NOMO-1 treated with dmso at 0.1 percent for 144 hours (cell line): ENCODE measurements at regions not wholly inside any gene's neighbourhood (a gene's known extent, or its start where the extent isn't known, plus 50 kb on each side); places are given as distances from the start of the nearest gene placed in this dataset.
"Not testable (repeated sequence)": the region's sequence is repeated elsewhere in the genome, so short reads cannot be mapped to it uniquely, and the experiment has no call there.

Experiments
- DNase-seq: peaks from one replicate; lab custom pipeline; 2025; ENCODE audit not compliant: unreplicated experiment; lab: John Stamatoyannopoulos, UW

DNA sequence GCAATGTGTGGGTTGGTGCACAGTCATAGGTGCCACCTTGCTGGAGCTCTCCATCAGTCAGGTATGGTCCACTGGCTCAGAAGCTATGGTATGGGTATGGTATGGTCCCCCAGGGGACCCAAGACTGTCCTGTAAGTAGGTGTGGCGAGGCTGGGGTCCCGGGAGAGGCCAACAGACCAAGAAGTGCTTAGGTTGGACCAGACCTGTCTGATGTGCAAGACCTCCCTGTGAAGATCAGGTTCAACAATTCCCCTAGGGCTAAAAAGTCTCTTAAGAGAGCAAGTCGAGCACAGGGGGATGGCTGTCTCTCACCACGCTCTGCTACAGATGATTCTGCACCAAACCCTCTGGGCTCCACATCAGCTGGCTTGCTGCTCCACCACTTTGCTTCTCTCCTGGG is 1145.0 kb downstream of the RPA4 start:
- DNase-seq, result no peak

DNA sequence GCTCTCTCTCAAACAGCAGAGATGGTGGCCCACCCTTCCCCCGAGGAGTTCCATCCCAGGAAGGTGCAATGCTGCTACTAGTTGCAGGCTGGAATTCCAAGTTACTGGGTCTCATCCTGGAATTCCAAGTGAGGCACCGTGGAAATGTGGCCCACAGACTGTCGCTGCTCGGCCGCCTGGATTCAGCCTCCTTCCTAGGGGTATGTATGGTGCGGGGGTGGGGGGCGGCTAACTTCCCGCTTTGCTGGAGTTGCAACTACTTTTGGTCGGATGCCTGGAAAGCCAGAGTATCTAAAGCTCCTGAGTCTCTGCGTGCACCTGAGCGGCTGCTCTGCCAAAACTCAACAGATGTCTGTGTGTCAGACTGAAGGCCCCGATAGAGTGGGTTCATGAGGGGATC is 1146.2 kb downstream of the RPA4 start:
- no peak for DNase-seq

DNA sequence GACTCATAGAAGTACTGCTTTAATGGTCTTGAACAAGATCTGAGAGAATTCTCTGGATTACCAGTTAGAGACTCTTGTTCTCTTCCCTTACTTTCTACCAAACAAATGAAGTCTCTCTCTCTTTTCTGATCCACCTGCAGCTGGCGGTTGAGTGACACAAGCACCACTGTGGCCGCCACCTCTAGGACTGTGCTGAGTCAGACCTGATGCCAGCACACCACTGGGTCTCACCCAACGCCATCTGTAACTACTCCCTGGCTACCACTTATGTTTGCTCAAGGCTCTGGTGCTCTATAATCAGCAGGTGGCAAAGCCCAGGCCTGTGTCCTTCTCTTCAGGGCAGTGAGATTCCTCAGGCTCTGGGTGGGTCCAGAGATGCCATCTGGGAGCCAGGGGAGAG is 1173.5 kb downstream of the RPA4 start:
- DNase-seq, result no peak

DNA sequence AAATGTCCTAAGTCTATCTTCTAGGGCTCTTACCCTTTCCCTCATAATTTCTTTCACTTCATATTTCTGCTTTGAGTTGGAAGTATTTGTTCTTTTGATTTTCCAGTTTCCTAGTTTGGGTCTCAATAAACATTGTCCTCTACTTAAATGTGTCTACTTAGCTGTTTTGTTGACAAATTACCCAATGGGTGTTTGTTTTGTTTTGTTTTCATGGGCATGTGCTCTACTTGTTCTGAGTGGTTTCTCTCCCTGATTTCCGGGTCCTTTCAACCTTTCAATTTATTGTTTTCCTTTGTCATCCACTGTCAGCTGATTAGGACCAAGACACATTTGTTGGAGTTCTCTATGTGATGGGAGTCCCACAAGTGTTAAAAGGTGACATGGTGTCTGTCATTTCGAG is 1181.4 kb downstream of the RPA4 start:
- no peak for DNase-seq

DNA sequence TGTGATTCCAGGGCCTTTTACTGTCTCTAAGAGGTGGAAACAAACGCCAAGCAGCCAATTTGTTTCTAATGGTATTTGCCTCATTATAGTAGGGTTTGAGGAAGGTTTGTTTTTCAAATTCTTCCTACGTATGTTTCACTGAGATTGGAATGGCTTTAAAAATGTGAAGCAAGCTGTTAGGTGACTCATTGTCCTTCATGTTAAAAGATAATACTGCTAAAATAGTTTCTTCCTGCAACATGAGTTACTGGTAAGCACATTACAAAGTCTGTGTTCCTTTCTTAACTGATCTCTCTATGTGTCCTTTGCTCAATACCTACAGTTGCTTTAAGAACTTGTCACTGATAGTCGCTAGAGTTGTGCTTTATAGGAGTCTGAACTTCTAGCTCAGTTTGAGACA is 1183.9 kb downstream of the RPA4 start:
- no peak for DNase-seq

DNA sequence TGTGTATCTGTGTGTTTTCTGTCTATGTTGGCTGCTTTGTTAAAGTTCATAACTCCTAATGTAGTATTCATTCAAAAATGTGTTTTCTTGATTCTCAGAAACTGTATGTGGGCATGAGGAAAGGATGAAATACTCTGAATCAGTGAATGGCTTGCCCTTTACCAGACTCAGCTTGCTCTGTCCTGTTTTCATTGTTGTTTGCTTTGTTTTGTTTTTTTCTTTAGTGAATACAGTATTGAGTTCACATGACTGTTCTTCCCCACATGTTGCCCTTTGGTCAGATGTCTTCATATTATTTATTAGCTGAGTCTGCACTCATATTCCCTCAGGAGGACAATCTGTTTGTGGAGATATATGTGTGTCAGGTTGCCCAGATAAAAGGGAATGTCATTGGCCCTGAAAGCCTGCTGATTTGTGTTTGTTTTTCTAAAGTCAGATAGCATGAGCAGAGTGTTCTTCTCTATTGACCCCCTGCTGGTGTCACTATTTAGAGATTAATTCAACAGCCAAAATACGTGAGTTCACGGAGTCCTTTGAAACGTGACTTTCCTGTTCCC is 1184.4 kb downstream of the RPA4 start:
- no peak for DNase-seq

DNA sequence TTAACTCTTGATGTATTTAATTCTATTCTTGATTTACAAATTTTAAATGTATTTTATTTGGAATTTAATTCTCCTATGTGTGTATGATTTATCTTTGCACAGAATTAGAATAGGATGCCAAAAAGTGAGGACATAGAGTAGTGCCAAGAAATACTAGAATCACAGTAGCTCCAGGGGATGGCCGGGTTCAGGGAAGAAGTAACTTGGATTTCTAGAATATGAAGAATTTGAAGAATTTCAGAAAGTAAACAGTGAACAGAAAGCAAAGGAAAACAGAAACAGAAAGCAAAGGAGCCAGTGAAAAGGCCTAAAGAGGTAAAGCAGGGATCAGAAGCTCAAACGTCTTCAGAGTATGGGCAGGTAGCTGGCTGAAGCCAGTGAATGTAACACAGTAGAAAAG is 1187.6 kb downstream of the RPA4 start:
- DNase-seq, result no peak

DNA sequence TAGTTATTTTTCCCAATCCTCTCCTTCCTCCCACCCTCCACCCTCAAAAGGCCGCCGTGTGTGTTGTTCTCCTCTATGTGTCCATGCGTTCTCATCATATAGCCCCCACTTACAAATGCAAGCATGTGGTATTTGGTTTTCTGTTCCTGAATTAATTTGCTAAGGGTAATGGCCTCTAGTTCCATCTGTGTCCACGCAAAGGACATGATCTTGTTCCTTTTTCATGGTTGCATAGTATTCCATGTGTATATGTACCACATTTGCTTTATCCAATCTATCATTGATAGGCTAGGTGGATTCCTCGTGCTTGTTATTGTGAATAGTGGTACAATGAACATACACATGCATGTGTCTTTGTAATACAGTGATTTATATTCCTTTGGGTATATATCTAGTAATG is 1193.7 kb downstream of the RPA4 start:
- DNase-seq, result no peak

DNA sequence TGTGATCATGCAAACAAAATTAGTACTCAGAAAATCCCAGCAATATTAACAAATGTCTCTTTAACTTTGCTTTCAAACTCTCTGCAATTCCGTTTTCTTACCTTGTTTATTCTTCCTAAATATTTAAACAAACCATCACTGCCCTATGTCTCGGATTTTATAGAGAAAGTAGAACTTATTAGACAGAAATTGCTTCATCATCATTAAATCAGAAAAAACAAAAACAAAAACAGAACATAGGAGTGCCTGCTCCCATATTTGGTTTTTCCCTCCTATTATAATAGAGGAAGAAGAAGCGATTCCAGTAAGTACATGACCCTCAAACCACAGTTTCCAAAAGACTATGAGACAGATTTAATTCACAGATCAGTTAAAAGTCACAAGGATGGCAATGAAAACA is 1228.0 kb downstream of the RPA4 start:
- DNase-seq, result no peak

DNA sequence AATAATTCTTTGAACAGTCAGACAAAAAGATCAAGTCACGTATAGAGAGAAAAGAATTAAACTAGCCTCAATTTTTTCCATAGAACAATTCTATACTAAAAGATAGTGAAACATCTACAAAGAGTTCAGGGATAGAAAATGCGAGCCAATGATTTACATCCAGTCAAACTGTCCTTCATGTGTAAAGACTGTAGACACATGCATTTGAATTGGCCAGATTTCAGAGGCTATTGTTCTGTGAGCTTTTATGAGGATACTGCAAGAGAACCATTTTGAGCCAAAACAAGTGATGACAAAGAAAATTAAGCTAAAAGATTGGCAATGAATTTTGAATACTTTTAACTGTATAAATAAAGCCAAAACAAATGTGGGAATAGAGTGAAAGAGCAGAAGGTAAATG is 1230.3 kb downstream of the RPA4 start:
- no peak for DNase-seq

DNA sequence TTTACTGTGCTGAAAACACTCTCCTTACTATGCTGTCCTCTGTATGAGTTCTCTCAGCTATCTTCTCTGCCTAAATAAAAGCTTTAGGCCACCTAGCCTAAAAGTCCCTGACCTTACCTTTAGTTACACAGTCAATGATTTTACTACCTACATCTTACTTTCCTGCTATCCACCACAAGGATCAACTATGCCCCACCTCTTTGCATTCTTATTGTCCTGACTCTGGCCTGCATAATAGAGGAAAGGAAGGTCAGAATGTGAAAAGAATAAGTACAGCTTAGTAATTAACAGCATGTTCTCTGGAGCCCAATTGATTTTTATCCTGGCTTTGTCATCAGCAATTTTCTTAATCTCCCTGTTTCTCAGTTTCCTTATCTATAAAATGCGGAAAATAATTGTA is 1257.8 kb downstream of the RPA4 start:
- no peak for DNase-seq

DNA sequence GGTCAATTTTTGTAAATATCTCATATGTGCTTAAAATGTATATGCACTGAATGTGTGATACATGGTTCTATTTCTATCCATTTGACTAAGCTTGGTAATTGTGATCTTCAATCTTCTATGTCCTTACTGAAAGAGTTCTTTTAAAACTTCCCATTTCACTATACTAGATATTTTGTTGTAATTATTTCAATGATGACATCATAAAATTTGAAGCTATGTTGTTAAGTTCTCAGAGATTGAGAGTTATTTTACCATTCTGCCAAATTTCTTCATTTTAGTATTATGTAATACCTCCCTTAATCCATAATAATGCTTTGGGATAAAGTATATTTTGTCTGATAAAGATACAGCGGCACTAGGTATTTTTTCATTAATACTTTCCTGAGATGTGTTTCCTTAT is 1307.3 kb downstream of the RPA4 start:
- no peak for DNase-seq

DNA sequence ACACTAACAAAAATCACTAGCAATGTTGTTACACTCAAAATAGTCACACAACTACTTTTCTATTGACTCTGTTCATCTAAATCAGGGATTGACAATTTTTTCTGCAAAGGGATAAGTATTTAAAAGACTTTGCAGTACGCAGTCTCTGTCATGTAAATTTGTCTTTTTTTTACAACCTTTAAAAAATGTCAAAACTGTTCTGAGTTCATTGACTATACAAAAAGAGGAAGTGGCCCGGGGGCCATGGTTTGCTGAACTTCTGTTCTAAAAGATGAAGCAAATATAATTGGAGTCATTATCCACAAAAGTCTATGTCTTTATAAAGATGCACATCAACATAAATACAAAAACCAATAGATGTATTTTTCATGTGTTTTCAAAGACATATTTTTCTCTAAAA is 1310.3 kb downstream of the RPA4 start:
- no peak for DNase-seq

DNA sequence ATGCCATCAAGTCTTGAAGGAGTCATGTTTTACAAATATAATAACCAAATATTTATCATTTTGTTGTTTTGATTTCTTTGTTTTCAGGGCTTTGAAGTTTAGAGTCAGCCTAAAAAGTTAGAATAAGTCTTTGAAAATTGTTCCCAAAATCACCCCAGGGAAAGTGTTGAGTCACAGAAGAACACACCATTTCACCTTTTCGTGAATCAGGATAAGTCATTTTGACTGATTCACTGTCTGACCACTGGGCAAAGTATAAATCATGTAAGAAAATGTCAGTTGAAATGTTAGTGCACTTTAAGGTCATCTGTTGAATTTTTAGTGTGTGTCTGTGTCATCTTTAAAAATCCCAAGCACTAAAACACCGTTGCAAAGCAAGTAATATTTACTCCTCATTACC is 1320.1 kb downstream of the RPA4 start:
- no peak for DNase-seq

DNA sequence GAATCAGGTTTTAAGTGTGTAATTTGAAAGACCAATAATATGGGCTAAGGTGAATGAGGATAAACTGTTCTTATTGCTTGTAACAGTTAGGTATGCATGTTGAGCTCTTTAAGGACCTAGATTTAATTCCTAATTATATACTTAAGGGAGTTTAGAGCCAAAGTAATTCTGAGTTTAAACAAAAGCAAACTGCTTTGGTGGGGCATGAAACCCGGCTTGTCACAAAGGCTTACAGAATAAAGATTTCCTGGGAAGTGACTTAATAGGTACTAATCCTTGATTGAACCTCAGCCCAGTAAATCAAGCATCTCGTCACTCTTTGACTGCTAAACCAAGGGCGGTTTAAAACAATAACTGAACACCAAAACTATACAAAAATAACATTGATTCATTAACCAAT is 1324.2 kb downstream of the RPA4 start:
- no peak for DNase-seq

DNA sequence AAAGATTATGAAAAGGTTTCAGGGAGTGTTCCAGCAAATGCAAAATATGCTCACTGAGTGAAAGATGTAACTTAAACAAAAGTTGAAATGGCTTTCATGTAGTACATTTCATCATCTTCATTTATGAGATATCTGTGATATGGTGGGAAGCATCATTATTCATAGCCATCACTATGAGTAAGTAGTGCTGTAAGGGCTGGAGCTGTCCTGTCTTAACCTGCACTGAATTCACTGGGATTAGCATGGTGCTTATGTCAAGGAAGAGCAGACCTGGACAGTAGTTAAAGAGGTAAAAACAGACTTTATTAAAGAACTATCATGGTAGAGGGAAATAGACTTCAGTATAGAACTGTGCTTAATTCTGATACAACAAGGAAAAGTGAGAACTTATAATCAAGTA is 1347.3 kb downstream of the RPA4 start:
- no peak for DNase-seq

DNA sequence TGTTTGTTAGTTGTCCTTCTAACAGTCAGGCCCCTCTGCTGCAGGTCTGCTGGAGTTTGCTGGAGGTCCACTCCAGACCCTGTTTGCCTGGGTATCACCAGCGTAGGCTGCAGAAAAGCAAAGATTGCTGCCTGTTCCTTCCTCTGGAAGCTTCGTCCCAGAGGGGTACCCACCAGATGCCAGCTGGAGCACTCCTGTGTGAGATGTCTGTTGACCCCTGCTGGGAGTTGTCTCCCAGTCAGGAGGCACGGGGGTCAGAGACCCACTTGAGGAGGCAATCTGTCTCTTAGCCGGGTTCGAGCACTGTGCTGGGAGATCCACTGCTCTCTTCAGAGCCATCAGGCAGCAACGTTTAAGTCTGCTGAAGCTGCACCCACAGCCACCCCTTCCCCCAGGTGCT is 1356.4 kb downstream of the RPA4 start:
- not testable (repeated sequence) for DNase-seq

DNA sequence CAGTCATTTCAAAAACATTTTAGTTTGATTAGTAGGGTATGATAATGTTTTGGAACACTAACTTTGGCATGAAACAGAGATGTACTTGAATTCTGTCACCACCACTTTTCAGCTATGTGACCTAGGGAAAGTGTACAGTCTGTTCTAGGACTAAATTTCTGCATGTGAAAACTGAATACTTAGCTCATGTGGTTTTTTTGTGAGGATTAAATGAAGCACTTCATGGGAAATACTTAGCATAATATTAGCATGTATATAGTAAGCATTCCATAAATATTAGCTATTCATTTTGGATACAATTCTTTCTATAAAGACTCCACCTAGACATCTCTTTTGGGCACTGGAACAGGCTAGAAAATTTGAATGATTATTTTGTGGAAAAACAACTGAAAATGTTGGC is 1379.4 kb downstream of the RPA4 start:
- DNase-seq, result no peak

DNA sequence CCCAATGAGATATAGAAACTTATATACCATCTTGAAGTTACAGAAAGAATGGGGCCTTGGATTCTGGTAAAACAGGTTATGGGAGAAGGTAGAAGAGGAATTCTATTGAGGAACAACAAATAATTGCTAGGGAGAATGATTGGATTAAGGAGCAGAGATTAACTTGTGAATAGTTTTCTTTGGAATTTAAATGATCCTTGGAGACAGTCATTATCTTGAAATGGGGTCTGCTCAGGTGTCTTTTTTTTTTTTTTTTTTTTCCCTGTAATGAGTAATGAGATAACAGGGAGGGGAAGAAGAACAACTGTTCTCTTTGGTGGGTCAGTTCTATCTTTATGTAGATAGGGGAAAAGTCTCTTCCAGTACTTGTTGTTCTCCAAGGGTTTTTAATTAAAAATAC is 1406.0 kb downstream of the RPA4 start:
- no peak for DNase-seq

DNA sequence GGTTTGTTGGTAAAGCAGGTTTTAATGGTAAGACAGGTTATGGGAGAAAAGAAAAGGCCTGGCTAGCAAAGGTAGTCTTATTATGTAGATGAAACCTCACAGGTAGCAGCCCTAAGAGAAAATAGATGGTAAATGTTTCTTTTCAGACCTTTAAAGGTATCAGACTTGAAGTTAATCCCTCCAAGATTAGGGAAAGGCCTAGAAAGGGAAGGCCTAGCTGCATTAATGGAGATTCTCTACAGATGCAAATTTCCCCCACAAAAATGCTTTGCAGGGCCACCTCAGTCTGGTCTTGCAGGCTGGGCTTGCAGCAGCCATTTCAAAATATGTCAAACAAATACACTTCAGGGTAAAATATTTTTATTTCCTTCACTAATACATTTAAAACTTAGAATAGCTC is 1410.6 kb downstream of the RPA4 start:
- no peak for DNase-seq

DNA sequence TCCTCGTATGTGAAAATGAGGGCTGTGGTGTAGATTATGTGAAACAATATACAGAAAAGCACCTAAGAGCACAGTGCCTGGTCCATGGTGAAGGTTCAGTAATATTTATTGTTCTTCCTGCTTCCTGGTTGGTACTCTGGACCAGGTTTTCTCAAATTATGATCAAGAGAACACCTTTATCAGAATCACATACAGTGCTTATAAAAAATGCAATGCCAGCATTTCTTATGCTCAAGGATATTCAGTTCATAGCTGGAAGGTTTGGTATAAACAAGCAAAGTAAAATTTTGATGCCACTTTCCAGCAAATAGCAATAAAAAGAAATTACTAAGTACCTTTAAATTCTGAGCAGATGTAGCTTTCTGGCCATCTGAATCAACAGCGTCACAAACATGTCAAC is 1412.4 kb downstream of the RPA4 start:
- no peak for DNase-seq

DNA sequence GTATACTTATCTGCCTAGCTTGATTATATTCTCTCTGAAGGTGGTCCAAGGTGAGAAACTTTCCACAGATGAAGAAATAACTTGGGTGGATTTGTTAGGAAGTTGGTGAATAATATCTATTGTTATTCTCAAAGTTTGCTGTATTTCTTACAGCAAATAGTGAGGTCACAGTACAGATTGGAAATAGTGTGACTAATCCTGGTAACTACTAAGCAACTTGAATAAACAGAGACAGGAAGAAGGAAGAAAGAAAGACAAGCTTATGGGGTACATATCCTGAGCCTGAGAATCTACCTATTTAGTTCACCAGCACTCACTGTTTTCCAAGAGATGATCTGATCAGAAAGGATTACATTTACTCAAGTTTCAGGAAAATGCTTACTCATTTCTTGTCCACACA is 1416.1 kb downstream of the RPA4 start:
- no peak for DNase-seq

DNA sequence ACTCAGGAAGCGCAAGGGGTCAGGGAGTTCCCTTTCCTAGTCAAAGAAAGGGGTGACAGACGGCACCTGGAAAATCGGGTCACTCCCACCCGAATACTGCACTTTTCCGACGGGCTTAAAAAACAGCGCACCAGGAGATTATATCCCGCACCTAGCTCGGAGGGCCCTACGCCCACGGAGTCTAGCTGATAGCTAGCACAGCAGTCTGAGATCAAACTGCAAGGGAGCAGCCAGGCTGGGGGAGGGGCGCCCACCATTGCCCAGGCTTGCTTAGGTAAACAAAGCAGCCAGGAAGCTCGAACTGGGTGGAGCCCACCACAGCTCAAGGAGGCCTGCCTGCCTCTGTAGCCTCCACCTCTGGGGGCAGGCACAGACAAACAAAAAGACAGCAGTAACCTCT is 1416.8 kb downstream of the RPA4 start:
- not testable (repeated sequence) for DNase-seq

DNA sequence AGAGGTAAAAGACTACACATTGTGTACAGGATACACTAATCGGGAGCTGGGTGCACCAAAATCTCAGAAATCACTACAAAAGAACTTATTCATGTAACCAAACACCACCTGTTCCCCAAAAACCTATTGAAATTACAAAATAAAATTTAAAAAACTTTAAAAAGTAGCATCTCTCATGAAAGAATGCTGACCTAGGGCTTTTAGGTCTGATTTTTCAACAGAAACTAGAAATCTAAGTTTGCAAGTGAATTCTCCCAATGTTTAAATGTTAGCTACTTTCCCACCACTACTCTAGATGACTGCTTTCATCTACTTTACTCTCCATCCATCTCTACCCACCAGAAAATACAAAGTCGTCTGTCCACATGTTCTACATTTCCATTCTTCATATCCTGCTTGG is 1447.7 kb downstream of the RPA4 start:
- DNase-seq, result no peak
